Stimulated activated CD8-positive, alpha-beta memory T cell treated with anti-CD3 and anti-CD28 coated beads, Interleukin-12 subunit alpha, Interleukin-12 subunit beta, amount 100 ng/mL, for 4 hours (primary cell): ENCODE measurements at regions not wholly inside any gene's neighbourhood (a gene's known extent, or its start where the extent isn't known, plus 50 kb on each side); places are given as distances from the start of the nearest gene placed in this dataset.

Experiments
- DNase-seq: peaks from one replicate; pipeline ENCODE4 v3.0.0-alpha.2; 2020; ENCODE audit warnings: low read depth

DNA sequence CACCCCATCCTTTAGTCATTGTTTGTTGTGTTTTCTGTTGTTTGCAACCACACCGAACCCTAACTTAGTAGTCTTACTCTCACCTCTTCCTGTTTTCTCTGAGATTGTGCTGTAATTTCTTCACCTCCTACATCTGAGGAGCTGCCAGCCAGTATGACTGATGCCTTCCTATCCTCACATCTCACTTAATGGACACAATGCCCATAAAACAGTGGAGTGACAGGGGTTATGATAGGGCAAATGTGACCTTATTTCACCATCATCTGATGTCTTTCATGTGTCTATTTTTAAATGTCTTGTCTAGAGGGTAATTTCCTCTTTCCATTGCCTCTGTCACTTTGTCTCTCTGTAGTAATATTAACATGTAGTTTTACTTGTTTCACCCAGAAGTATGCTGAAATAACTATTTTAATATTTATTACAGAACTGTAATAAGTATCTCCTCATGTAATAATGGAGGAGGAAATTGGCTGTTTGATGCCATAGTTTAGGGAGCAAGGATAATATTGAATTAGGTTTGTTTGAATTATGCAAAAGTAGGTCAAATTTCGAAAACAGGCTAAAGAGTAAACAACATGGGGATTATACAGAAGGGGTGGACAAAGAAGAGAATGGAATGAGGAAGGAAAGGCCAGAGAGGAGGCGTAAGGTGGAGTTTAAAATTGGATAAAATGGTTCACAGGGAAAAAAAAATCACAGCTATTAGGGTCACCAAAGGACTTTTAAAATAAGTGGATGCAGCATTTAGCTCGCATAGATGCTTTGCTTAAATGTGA lies 103.5 kb upstream of the SPRY2 start:
- DNase-seq = no peak

DNA sequence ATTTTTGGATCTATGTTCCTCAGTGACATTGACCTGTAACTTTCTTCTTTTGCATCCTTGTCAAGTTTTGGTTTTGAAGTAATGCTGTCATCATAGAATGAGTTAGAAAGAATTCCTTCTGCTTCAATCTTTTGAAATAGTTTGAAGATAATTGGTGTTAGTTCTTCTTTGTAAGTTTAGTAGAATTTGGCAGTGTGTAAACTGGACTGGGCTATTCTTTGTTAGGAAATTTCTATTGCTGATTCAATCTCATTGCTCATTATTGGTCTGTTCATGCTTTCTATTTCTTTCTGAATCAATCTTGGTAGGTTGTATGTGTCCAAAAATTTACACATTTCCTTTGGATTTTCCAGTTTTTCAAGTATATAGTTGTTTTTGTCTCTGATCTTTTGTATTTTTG lies 101.7 kb upstream of the SPRY2 start:
- no peak for DNase-seq

DNA sequence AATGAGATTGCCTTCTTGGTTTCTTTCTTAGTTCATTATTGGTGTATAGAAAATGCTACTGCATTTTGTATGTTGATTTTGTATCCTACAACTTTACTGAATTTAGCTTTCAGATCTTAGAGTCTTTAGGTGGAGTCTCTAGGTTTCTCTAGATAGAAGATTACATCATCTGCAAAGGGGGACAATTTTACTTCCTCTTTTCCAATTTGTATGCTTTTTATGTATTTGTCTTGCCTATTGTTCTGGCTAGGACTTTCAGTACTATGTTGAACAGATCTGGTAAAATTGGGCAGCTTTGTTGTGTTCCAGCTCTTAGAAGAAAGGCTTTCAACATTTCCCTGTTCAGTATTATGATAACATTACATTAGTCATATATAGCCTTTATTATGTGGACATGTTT lies 101.0 kb upstream of the SPRY2 start:
- no peak for DNase-seq

DNA sequence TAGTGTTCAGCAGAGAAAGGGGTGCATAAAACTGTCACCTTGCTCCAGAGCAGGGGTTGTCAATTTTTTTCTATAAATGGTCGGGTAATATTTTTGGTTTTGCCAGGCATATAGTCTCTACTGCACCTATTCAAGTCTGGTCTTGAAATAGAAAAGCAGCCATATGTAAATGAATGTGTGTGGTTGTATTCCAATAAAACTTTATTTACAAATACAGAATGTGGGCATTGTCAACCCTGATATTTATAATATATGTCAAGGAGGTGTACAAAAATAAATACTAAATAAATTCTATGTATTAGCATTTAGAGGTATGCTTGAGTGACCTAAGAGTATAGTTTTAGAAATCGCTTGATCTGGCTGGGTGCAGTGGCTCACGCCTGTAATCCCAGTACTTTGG lies 97.6 kb upstream of the SPRY2 start:
- DNase-seq = no peak

DNA sequence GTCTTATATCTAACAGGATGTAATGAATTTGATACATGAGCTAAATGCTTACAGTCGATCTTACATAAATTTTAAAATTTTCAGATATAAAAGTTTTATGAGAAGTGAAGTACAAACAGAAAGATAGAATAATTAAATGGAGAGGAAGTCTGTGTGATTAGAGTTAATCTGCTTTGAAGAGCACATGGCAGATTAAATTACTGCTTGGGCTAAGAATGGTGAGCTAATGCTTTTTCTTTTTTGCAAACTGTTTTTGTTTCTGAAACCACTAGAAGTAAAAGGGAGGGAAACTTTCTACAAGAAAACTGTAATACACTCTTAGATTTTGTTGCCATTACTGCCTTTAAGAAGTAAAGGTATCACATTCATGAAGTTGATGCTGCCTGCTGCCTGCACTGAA lies 96.3 kb upstream of the SPRY2 start:
- DNase-seq = no peak

DNA sequence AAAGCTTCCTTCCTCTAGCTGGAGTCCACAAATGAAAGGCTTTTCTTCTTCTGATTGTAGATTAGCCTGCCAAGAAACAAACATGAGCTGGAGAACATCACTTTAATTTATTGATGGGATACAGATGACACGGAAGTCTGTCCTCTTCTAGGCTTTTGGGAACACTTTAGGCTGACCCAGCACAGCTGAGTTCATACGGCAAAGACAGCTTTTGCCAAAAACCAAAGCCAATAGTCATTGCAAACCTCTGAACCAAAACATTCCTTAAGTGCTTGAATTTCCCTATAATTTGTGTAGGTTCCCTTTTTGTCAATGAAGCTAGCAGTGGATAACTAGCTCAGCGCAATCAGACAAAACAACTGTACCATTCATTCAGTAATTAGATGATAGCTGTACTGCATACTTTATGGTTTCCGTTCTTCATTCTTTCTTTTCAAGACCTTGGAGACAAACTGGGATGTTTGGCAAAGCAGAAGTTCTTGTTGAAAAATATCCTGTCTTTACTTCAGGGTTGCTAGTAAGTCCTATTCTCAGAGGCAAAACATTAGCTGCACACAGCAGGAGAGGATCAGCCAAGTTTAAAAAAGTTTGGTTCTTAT lies 95.7 kb upstream of the SPRY2 start:
- DNase-seq = no peak

DNA sequence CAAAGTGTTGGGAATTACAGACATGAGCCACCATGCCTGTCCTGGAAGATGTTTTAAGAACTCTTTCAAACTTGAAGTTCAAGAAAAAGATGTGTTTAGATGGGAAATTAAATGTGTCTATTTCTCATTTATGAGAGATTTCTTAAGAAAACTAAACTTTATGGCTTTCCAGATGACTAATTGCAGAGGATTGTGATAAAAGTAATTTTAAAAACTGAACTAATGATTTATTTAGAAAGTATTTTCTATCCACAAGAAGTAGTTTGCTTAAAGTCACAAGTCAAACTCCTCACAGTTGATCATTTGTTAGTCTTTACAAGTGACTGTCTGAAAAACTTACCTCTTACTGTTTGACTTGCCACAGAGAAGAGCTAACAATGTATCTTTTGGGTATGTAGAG lies 89.6 kb upstream of the SPRY2 start:
- no peak for DNase-seq

DNA sequence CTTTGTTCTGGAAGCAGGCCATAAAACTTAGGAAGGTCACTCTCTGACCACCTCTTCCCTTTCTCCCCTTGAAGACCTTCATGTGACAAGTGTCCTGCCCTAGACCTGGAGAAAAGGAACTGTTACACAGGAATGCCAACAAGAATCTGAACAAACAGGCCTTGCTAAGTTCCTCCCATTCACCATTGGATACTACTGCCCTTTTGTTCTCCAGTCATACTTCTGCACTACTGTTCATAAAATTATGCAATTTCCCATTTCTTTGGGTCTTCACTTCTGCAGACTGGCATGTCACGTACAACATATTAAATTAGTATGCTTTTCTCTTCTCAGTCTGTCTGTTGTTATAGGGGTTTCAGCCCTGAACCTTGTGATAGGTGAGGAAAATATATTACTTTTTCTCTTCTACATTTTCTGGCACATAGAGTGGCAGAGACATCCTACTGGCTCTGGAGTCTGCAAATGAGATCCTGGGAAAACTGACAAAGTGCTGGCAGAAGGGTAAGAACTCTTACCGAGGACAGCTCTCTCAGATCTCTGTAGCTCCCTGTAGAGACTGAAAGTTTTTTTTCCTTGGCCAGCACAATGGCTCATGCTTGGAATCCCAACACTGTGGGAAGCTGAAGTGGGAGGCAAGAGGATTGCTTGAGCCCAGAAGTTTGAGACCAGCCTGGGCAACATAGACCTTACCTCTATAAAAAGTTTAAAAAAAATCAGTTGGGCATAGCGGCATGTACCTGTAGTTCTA lies 87.6 kb upstream of the SPRY2 start:
- no peak for DNase-seq

DNA sequence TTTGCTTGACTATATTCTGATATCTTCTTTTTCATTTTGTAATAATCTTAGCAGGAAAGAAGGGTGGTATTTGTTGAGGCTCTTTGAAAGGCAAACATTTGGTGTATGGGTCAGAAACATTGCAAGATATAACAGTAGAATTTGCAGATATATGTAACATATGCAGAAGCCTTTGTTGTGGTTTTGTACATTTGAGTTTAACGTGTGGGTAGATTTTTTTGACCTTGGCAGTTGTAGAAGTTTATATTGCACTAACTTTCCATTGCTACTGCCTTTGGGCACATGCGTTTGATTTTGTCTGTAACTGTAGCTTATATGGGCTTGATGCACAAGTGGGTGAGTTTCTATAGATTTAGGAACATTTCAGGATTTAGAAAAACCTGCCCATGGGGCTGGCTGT lies 78.5 kb upstream of the SPRY2 start:
- DNase-seq = no peak

DNA sequence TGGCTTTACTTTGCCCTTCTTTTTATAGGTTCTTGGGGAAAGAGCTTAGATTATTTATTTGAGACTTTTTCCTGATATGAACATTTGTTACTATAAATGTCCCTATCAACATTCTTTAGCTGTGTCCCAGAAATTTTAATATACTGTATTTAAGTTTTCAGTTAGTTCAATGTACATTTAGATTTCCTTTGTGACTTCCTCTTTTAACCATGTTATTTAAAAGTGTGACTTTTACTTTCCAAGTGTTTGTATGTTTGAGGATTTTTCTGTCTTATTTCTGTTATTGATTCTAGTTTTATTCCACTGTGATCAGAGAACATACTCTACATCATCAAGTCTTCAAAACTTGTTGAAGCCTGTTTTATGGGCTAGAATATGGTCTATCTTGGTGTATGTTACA lies 72.7 kb upstream of the SPRY2 start:
- DNase-seq = no peak

DNA sequence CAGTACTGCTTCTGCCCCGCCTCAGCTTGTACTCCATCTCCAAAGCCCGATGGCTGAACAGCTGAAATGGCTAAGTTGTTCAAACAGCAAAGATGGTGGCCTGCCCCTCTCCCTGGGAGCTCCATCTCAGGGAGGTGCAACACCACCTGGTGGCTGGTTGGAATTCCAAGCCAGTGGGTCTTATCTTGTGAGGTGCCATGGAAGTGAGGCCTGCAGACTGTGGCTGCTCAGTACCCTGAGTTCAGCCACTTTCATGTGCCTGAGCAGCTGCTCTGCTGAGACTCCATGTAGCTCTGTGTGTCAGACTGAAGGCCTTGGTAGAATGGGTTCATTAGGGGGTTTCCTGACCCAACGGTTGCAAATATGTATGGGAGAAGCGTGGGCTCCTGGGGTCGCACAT lies 67.3 kb upstream of the SPRY2 start:
- DNase-seq = no peak

DNA sequence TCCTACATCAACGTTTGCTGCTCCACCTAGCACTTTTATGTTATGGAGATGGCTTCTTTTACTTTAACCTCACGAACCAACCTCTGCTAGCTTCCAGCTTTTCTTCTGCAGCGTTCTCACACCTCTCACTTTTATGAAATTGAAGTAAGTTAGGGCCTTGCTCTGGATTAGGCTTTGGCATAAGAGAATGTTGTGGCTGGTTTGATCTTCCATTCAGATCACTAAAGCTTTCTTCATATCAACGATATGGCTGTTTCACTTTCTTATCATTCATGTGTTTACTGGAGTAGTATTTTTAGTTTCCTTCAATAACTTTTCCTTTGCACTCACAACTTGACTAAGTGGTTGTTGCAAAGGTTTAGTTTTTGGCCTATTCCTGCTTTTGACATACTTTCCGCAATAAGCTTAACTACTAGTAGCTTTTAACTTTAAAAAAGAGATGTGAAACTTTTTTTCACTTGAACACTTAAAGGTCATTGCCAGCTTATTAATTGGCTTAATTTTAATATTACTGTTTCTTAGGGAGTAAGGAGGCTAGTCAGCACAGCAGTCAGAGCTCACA lies 60.0 kb upstream of the SPRY2 start:
- no peak for DNase-seq

DNA sequence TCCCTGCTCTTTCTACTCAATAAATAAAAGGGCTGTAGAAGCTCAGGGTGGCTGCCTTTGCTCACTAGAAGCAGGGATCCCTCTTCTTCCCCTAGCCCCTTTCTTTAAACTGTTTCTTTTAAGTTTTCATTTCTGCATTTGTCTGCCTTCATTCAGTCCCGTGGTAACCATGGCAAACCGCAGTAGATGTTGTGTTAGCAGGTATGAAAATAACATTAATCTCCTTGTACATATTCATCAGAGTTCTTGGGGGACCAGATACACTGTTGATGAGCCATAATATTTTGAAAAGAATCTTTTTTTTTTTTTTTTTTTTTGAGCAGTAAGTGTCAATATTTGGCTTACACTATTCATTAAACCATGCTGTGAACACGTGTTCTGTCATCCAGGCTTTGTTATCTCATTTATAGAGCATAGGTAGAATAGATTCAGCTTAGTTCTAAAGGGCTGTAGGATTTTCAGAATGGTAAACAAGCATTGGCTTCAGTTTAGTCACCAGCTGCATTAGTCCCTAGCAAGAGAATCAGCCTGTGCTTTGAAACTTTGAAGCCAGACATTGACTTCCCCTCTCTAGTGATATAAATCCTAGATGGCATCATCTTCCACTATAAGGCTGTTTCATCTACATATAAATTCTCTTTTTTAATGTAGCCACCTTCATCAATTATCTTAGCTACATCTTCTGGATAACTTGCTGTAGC lies 59.4 kb upstream of the SPRY2 start:
- DNase-seq = no peak

DNA sequence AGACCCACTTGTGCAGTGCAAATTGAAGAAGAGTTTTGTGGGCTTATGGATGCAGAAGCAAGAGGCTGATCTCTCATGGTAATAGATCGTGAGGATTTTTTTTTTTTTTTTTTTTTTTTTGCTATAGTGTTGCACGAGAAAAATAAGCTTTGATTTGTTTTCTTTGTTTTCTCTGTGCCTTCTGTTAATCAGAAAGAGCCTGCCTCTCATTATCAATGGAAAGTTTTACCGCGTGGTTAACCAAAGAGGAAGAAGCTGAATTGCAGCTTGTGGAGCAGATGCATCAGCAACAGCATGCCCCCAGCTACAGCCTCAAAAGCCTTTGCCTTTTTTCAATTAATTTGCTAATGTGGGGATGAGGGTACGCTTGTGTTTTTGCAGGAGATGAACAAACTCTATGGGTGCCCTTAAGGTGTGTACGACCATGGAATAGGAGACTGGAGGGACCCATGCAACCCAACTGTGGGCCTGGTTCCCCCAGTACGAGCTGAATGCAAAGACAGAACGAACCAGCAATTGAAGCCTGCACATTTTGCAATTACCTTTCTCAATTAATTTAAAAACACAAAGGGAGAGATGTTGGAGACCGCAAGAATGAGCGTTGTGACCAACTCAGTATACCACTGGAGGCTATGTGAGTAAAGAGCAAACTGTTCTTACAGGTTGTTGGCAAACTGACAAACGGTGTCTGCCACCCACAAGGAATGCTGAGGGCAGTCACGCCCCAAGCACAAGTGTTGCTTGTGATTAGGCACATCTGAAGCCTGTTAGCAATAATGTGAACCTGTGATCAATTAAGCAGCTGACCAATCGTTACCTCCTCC lies 58.6 kb upstream of the SPRY2 start:
- no peak for DNase-seq
